NCI-H446 treated with DMSO at 0.1 percent for 48 hours (cell line): ENCODE measurements at regions not wholly inside any gene's neighbourhood (a gene's known extent, or its start where the extent isn't known, plus 50 kb on each side); places are given as distances from the start of the nearest gene placed in this dataset.
A peak's percentile ranks its signal among the peaks of the same experiment; 100 is the strongest.

Experiments used
- DNase-seq: peaks from one replicate; lab custom pipeline; 2025; lab: John Stamatoyannopoulos, UW

- no peak for DNase-seq
Measured at GRCh38 chr20:52401431-52401830, 209.9 kb upstream of the ZFP64 start.

GRCh38 chr20:52399352-52399751 is 207.8 kb upstream of the ZFP64 start:
- no peak for DNase-seq

GRCh38 chr20:52389606-52390005 is 198.0 kb upstream of the ZFP64 start:
- DNase-seq = no peak

GRCh38 chr20:52383995-52384621 is 192.5 kb upstream of the ZFP64 start:
- DNase-seq = no peak

GRCh38 chr20:52382933-52383332 is 191.4 kb upstream of the ZFP64 start:
- DNase-seq = no peak

GRCh38 chr20:52379723-52380336 is 188.3 kb upstream of the ZFP64 start:
- DNase-seq = no peak

- DNase-seq = no peak
Measured at GRCh38 chr20:52372169-52372568, 180.6 kb upstream of the ZFP64 start.

- DNase-seq = no peak
Measured at GRCh38 chr20:52365688-52366087, 174.1 kb upstream of the ZFP64 start.

GRCh38 chr20:52364405-52364804 is 172.8 kb upstream of the ZFP64 start:
- no peak for DNase-seq

- DNase-seq = no peak
Measured at GRCh38 chr20:52361650-52362049, 170.1 kb upstream of the ZFP64 start.

- no peak for DNase-seq
Measured at GRCh38 chr20:52349806-52350205, 158.2 kb upstream of the ZFP64 start.

GRCh38 chr20:52348434-52348833 is 156.9 kb upstream of the ZFP64 start:
- no peak for DNase-seq

GRCh38 chr20:52346797-52347196 is 155.2 kb upstream of the ZFP64 start:
- no peak for DNase-seq

GRCh38 chr20:52342913-52343312 is 151.3 kb upstream of the ZFP64 start:
- no peak for DNase-seq

- peak; percentile 44 for DNase-seq
Measured at GRCh38 chr20:52340036-52340634, 148.6 kb upstream of the ZFP64 start.

- no peak for DNase-seq
Measured at GRCh38 chr20:52332649-52333250, 141.2 kb upstream of the ZFP64 start.

GRCh38 chr20:52332230-52332629 is 140.7 kb upstream of the ZFP64 start:
- DNase-seq = no peak

GRCh38 chr20:52331655-52332054 is 140.1 kb upstream of the ZFP64 start:
- DNase-seq = no peak

- no peak for DNase-seq
Measured at GRCh38 chr20:52321396-52321795, 129.8 kb upstream of the ZFP64 start.

- no peak for DNase-seq
Measured at GRCh38 chr20:52318651-52319050, 127.1 kb upstream of the ZFP64 start.

- peak; percentile 49 for DNase-seq
Measured at GRCh38 chr20:52313341-52313963, 121.9 kb upstream of the ZFP64 start.

- peak; percentile 35 for DNase-seq
Measured at GRCh38 chr20:52312132-52312729, 120.7 kb upstream of the ZFP64 start.
